Glomerular visceral epithelial cell (primary cell): ENCODE measurements at regions not wholly inside any gene's neighbourhood (a gene's known extent, or its start where the extent isn't known, plus 50 kb on each side); places are given as distances from the start of the nearest gene placed in this dataset.

Source experiments
- DNase-seq: peaks from one replicate; pipeline ENCODE4 v3.0.0-alpha.2; 2016; ENCODE audit errors: extremely low spot score

DNA sequence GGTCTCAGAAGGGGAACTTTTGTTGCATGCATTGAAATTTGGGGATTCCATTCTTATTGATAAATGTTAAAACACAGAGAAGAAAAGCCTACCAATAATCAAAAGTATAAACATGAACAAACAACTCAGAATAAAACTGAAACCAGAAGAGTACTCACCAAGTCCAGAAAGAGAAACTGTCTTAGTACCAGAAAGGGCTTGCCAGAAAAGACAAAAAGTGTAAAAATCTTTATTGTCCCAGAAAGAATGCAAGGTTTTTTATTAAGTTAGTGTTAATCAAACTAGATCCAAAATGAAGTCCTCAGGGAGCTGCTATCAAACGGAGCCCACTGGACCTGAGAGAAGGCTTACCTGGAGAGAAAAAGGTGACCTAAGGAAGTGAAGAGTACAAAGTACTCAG, 897.5 kb downstream of the PCDH7 start:
- no peak for DNase-seq

DNA sequence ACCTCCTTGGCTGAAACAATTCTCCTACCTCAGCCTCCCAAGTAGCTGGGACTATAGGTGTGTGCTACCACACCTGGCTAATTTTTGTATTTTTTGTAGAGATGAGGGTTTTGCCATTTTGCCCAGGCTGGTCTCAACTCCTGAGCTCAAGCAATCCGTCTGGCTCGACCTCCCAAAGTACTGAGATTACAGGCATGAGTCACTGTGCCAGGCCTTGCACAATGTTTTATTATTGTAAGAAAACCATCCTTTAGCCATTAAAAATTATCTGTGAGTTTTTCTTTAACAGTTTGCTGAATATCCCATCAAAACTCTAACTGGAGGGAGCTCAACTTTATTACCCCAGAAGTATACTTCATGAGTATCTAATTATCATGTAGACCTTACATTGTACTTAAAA, 900.3 kb downstream of the PCDH7 start:
- DNase-seq, result peak; percentile 19

DNA sequence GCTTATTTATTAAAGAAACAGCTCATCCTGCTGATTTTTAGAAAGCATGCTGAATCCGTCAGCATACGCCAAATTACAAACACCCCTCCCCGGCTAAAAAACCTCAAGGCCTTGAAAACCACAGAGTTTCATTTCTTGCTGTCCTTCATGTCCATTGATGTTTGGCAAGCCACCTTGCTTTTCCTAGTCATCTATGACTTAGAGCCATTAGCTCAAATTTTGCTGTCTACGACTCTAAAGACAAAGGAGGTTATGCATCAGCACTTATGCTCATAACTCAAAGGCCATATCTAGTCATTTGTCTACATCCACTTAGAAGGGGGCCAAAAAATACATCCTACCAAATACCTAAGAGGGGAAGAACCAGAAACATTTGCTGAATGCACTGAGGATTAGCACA, 925.1 kb downstream of the PCDH7 start:
- no peak for DNase-seq

DNA sequence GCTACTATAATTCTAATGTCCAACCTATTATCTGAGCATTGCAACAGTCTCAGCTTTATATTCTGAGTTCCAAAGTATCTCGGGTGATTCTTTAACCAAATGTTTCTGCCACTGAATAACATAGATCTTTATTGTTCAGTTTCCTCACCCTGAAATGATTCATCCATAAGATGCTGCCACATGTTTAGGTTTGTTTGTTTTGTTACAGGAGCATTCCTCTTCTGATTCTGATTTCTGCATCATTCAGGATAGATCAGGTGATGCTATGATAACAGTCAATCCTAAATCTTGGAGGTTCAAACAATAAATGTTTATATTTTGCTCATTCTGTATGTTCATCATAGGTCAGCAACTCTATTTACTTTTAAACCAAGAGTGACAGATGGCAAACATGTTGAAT, 927.6 kb downstream of the PCDH7 start:
- DNase-seq, result no peak

DNA sequence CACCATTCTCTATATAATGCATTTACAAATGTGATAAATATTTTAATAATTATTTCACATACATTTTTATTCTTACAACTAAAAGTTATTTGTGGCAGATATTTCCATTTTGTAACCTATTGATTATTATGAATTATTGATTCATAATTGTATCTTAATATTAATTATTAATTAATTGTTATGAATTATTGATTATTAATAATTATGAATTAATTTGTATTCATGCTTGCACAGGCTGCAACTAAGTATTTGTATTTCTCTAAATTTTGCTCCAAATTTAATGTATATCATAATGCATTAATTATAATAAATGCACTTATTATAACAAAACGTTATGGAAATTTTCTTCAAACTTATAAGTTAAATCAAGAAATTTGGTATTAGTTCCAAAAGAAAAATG, 929.7 kb downstream of the PCDH7 start:
- DNase-seq, result no peak

DNA sequence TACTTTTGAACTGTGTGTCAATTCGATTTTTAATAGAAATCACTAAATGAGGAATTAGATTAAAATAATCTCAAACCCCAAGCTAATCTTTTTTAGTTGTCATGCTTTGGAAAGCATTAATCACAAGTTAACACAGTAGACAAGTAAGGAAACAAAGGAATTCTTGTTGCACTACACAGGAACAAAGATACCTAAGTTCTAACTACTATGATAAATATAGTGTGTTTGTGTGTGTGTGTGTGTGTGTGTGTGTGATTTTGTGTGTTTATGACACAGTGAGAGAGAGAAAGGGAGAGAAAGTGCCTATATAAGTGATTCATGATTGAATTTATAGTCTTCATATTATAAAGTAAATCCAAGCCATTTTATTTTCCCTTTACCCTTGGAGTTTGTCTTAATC, 931.4 kb downstream of the PCDH7 start:
- no peak for DNase-seq

DNA sequence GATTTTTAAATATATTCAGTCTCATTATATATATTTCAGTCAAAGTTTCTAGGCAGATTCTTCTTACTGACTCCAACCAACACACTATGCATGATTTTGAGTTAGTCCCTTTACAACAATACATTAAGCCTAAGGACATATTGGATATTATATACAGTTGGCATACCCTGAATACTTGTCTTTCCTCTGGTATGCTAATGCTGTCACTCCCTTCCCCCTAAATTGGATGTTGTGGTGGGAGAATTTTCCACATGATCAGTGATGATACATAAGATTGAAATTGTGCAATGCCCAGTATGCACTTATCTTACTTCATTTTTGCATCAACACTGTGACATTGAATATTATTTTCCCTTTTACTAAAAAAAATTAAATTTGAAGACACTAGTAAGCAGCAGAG, 935.2 kb downstream of the PCDH7 start:
- peak; percentile 63 for DNase-seq

DNA sequence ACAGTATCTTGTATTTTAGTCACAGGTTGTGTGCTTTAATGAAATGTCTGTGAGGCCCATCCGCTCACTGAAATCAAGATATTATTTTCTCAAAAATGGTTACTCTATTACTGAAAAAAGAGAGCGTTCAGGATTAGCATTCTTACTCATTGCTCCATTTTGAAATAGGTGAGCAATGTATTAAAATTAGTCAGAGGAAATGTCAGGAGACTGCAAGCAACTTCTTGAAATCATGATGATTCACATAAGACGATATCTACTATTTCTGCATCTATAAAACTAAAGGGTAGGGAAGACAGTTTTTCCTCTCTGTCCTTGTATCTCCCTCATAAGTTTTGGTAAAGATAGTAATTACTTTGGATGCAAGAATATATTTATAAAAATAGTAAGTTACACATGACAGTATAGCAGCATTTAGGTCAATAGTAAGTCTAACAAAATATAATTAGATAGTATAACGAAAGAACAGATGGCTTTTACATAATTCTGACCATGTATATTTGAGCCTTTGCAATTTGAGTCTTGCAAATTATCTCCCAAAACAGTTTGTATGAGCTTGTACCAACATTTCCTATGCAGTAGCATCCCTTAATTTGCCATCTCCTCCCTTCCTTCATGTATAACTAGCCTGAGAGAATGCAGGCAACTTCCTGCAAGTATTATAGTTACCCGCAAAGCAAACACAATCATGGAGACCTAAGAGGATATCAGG, 937.8 kb downstream of the PCDH7 start:
- no peak for DNase-seq

DNA sequence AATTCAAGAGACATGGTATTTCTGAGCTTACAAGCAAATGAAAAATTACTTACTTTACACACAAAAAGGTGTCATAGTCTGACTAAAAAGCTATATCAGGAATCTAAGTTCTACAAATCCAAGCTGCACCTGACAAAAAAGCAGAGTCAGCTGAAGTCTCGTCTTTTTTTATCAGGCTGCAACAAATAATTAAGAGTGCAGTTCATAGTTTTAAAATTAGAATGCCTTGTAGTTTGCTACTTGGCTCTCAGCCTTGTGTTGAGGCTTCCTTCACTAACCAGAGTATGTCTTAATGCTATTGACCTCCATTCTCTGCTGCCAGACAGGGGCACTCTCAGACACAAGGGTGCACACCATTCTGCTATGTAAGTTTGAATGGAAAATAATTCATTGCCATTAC, 940.7 kb downstream of the PCDH7 start:
- no peak for DNase-seq

DNA sequence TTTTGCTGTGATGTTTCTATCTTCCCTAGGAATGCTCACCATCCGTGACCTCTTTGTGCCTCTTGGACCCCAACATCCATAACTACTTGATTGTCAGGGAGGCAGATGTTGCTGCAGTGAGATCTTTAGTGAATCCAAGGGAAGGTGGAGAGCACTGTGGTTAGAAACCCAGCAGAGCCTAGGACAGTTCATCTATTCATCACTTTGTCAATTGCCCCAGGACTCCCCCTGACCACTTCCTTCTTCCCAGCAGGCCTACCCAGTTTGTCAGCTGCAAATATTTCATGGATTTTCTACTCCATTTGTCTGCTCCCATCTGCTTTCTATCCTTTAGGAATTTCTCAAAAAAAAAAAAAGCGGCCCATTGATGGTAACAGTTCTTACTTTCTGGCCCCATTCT, 942.8 kb downstream of the PCDH7 start:
- no peak for DNase-seq

DNA sequence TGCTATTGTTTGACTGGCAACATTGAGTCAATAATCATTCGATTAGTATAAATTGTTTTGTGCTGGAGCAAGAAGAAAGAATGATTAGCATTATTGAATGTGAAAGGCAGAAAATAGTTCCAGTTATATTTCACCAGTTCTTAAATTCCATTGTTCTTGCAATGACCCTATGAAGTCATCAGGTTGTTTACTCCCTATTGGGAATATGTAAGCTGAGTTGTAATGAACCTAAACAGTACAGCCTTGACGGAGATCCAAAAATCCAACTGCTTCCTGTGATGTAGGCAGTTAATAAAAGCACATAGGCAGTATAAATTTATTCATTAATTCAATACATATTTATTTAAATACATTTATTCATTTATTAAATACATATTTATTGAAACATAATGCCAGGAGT, 947.5 kb downstream of the PCDH7 start:
- DNase-seq, result no peak

DNA sequence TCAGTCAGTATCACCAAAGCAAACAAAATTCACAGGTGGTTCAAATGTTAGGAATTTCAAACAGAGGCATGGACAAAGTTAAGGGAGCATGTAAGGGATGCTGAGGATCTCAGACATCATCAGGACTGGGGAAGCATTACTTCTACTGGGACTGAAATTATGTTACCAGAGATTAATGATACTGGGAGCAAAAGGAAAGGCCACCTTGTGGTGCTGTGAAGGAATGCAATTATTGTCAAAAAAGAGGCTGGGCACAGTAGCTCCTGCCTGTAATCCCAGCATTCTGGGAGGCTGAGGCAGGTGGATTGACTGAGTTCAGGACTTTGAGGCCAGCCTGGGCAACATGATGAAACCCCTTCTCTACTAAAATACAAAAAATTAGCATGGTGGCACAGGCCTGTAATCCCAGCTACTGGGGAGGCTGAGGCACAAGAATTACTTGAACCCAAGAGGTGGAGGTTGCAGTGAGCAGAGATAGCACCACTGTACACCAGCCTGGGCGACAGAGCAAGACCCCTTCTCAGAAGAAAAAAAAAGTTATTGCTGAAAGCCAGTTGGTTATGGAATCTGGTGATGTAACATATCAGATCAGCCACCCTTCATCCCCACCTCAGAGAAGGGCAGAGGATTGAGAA, 954.3 kb downstream of the PCDH7 start:
- DNase-seq, result peak; percentile 14

DNA sequence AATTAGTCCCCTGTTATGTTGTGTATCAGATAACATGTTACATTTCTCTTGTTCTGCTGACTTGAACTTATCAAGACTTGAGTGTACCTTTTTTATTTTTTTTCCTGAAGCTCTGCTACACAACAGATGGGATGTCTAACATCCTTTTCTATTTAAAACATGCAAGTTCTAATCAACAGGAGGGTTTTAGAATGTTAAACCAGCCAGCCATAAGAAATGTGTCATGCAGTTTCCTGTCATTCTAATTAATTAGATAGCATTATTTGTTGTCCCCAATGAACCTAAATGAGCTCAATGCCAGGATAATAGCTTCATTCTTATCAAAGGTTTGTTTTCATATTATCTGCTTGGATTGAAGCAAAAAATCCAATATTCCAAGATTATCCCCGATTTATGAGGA, 958.2 kb downstream of the PCDH7 start:
- DNase-seq, result no peak

DNA sequence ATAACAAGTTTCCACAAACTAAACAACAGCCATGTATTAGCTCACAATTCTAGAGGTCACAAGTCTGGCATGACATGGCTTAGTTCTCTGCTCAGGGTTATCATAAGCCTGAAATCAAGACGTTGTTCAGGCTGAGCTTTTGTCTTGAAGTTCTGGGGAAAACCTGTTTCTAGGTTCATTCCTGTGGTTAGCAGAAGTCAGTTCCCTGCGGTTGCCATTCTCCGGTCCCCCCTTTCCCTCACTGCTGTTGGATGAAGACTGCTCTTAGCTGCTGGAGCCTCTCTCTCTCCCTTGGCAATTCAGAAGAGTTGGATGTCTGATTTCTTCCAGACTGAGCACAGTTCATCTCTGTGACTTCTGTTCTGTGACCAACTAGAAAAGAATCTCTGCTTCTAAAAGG, 962.6 kb downstream of the PCDH7 start:
- DNase-seq, result peak; percentile 52

DNA sequence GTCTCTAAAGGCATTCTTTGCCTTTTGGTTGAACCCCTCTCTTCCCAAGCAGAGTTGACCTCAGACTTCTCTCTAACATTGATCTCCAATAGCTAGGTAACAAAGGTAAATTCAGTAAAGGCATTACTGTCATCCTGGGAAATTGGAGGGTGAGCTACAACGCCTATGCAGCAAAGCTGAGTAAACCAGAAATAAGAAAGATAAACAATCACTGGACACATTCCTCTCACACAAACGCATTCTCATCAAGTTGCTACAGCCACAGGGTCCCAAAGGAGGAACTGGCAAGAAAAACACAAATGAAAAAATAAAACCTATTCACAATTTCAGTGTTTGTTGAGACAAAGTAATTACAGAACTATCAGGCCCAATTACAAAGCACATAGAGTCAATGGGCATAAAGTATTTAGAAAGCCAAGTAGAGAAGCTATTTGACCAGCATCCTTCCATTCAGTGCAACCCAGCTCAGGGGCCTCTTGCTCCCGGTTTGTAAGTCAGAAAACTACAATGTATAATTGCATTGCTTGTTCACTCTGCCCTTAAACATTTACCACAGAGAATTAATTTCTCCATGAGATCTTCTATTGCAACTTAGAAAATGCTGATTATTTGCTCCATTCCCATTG, 967.7 kb downstream of the PCDH7 start:
- DNase-seq, result no peak

DNA sequence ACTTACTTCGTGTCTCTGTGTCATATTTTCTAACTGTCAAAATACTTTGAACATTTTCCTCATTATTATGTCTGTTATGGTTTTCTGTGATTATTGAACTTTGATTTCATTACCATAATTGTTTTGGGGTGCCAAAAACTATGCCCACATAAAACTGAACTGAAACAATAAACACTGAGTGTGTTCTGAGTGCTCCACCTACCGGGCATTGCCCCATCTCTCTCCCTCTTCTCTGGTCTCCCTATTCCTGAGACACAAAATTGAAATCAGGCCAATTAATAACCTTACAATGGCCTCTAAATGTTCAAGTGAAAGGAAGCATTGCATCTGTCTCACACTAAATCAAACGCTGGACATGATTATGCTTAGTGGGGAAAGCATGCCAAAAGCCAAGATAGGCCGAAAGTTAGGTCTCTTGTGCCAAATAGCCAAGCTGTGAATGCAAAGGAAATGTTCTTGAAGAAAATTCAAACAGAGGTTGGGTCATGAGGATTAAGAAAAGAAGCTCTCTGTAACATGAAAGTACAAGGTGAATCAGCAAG, 972.3 kb downstream of the PCDH7 start:
- no peak for DNase-seq

DNA sequence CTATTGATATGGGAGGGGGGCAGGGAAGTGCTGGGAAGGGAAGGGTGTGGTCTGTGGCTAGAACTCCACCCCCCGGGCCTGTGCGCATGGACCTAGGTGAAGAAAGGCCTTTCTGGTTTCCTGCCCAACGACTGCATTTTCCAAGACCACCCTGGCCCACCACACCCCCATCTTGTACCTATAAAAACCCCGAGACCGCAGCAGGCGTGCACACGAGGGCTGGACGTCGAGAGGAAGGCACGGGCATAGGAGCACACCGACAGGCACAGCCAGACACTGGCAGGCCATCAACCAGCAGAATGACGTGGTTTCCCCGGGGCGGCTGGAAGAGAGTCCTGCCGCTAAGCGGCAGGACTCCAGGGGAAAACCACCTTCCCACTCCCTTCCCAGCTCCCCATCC, 981.1 kb downstream of the PCDH7 start:
- DNase-seq, result no peak

DNA sequence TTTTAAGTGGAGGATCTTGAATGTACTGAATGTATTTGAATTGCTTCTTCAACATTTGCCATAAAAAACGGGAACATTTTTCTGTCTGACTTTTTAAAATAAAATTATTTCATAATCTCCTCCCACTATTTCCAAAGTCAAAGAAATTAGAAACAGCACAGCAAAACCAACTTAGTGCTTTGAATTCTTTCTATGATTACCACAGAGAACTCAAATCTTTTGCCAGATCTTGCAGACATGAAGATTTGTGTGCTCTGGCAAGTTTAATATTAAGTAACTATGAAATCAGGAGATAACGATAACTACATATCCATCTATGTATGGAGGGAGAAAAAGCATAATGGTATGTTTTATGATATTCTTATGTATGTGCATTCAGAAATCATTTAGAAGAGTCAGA, 982.2 kb downstream of the PCDH7 start:
- DNase-seq, result no peak

DNA sequence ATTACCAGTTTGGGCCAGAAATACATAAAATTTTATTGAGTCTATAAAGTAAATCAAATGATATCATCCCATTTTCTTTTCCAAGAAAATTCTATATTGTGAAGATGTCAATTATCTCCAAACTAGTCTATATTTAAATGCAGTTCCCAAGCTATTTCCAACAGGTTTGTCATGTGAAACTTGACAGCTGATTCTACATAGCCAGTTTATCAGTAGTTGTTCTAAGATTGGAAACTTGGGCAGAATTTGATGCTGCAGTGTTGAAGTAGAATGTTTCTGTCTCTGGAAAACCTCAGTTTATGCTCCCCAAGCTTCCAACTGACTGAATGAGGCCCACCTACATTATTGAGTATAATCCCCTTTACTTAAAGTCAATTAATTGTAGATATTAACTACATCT, 994.1 kb downstream of the PCDH7 start:
- no peak for DNase-seq

DNA sequence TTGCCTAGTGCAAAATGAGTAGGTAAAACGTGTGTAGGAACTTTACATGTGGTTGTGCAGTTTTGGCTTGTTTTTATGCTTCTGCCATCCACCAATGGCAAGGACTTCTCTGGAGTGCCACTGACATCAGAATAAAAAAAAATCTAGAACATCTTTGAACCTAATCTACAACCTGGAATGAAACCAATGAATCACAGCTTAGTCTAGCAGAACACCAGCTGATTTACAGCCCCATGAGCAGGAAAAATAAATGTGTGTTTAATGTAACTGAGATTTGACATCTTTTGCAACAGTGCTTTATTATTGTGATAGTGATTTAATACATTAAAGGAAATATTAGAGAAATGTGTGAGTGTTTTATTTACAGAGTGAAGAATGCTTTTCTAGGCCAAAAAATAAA, 995.1 kb downstream of the PCDH7 start:
- DNase-seq, result peak; percentile 0

DNA sequence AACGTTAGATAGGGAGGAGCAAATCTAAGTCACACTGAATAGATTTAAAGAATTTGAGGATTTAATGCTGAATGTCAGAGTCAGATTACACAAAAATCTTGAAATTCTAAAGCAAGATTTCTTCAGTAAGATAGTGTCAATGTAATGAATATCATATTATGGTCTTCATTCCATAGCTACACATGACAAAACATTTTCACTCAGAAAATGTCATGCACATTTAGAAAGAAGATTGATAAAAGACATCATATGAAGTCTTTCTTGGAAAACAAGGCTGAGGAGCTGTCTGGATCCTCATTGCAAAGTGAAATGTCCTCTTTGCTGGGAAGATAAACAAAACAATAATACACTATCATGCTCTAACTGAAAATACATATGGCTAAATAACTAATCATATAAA, 1006.9 kb downstream of the PCDH7 start:
- no peak for DNase-seq

DNA sequence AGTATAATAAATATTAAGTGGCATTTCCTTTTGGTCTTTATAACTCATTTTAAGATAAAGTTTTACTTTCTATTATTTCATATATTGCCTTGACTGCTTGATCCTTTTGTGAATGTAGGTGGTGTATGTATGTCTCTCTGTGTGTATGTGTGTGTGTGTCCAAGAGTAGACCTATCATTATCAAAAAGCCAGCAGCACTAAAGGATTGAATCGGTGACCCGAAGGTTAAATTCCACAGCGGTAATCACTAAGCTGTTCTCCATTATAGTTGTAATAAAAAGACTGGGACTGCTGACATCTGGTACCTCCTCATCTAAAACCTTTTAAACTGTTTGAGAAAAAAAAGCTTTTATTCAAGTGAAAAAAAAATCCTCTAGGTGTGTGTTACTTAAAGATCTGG, 1014.8 kb downstream of the PCDH7 start:
- no peak for DNase-seq

DNA sequence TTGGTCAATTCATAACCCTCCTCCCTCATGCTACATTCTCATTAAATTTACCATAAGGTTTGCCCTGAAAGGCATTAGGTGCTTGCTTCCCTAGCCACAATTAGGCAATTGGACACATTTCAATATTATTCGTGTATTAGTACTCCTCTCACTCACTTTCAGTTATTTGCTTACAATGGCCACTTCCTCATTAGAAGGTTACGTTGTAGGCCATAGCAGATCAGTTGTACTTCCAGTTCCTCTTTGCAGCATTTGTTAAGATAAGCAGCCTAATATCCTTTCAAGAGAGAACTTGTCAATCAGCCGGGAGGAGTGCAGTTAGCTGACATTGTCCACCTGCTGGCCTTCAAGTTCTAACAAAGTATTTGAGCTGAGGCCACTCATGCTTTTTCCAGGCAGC, 1017.2 kb downstream of the PCDH7 start:
- no peak for DNase-seq
